SK-N-SH treated with all-trans-retinoic acid at 6 μM for 48 hours (cell line): ENCODE measurements at regions not wholly inside any gene's neighbourhood (a gene's known extent, or its start where the extent isn't known, plus 50 kb on each side); places are given as distances from the start of the nearest gene placed in this dataset.

Source experiments
- ATAC-seq: fragments of 200-7000 bp; cut with Tn5 transposase; 3 replicates; pipeline ENCODE4 v1.9.1; 2020; ENCODE audit warnings: mild to moderate bottlenecking, moderate library complexity
- ARNTL ChIP-seq: fragments of 450-650 bp; formaldehyde crosslinking; IDR thresholded peaks from 2 replicates; pipeline ENCODE4 v1.5.0; 2020; ENCODE audit warnings: low read depth, mild to moderate bottlenecking, moderate library complexity, borderline replicate concordance
- BACH2 ChIP-seq: fragments of 250-450 bp; sonication (Bioruptor Pico); IDR thresholded peaks from 2 replicates; pipeline ENCODE4 v1.9.0; 2021; ENCODE audit warnings: mild to moderate bottlenecking, borderline replicate concordance
- ESRRG ChIP-seq: fragments of 250-450 bp; sonication (Bioruptor Pico); IDR thresholded peaks from 2 replicates; pipeline ENCODE4 v1.6.1; 2021; ENCODE audit warnings: mild to moderate bottlenecking
- OSR1 ChIP-seq: fragments of 250-450 bp; sonication (Bioruptor Pico); IDR thresholded peaks from 2 replicates; pipeline ENCODE4 v1.8.0; 2022; ENCODE audit warnings: moderate library complexity, mild to moderate bottlenecking, inconsistent platforms
- PPARA ChIP-seq: fragments of 250-450 bp; sonication (Bioruptor Pico); IDR thresholded peaks from 2 replicates; pipeline ENCODE4 v1.5.0; 2020; ENCODE audit warnings: mild to moderate bottlenecking, borderline replicate concordance
- RARB ChIP-seq: fragments of 250-450 bp; sonication (Bioruptor Pico); IDR thresholded peaks from 2 replicates; pipeline ENCODE4 v1.8.0; 2021; ENCODE audit warnings: mild to moderate bottlenecking, moderate library complexity
- SNAI2 ChIP-seq: fragments of 250-450 bp; sonication (Bioruptor Pico); IDR thresholded peaks from 2 replicates; pipeline ENCODE4 v1.5.0; 2020; ENCODE audit warnings: mild to moderate bottlenecking, moderate library complexity
- TCF4 ChIP-seq: fragments of 250-450 bp; sonication (Bioruptor Pico); IDR thresholded peaks from 2 replicates; pipeline ENCODE4 v1.8.0; 2021; ENCODE audit warnings: mild to moderate bottlenecking, moderate library complexity, borderline replicate concordance
- TOX ChIP-seq: fragments of 250-450 bp; sonication (Bioruptor Pico); IDR thresholded peaks from 2 replicates; pipeline ENCODE4 v1.8.0; 2021; ENCODE audit warnings: mild to moderate bottlenecking, moderate library complexity, borderline replicate concordance
- ZC3H10 ChIP-seq: fragments of 250-450 bp; sonication (Bioruptor Pico); IDR thresholded peaks from 2 replicates; pipeline ENCODE4 v1.5.1; 2021; ENCODE audit warnings: mild to moderate bottlenecking, moderate library complexity
- ZFP3 ChIP-seq: fragments of 250-450 bp; sonication (Bioruptor Pico); IDR thresholded peaks from 2 replicates; pipeline ENCODE4 v1.5.0; 2020; ENCODE audit warnings: mild to moderate bottlenecking, moderate library complexity
- ZFP30 ChIP-seq: fragments of 450-650 bp; formaldehyde crosslinking; IDR thresholded peaks from 2 replicates; pipeline ENCODE4 v1.5.0; 2022; ENCODE audit warnings: mild to moderate bottlenecking, moderate library complexity
- ZNF565 ChIP-seq: fragments of 450-650 bp; formaldehyde crosslinking; conservative IDR thresholded peaks from 2 replicates; pipeline ENCODE4 v1.5.0; 2020; ENCODE audit warnings: low read depth, mild to moderate bottlenecking, moderate library complexity
- ZNF70 ChIP-seq: fragments of 450-650 bp; formaldehyde crosslinking; IDR thresholded peaks from 2 replicates; pipeline ENCODE4 v1.5.0; 2020; ENCODE audit warnings: mild to moderate bottlenecking, moderate library complexity
- ZNF8 ChIP-seq: fragments of 450-650 bp; formaldehyde crosslinking; IDR thresholded peaks from 2 replicates; pipeline ENCODE4 v1.5.0; 2020; ENCODE audit warnings: mild to moderate bottlenecking, moderate library complexity
- TF ChIP-seq, protein P1 (sequence below): fragments of 250-450 bp; sonication (Bioruptor Pico); IDR thresholded peaks from 2 replicates; pipeline ENCODE4 v1.5.0; 2020; ENCODE audit warnings: mild to moderate bottlenecking, moderate library complexity
- TF ChIP-seq, protein P2 (sequence below): fragments of 250-450 bp; sonication (Bioruptor Pico); IDR thresholded peaks from 2 replicates; pipeline ENCODE4 v1.8.0; 2021; ENCODE audit warnings: low read depth, mild to moderate bottlenecking, moderate library complexity, borderline replicate concordance
- TF ChIP-seq, protein P3 (sequence below): fragments of 250-450 bp; sonication (Bioruptor Pico); IDR thresholded peaks from 2 replicates; pipeline ENCODE4 v1.5.1; 2020; ENCODE audit warnings: low read depth, mild to moderate bottlenecking, moderate library complexity
- TF ChIP-seq, protein P4 (sequence below): fragments of 250-450 bp; sonication (Bioruptor Pico); IDR thresholded peaks from 2 replicates; pipeline ENCODE4 v1.5.1; 2021; ENCODE audit warnings: mild to moderate bottlenecking, moderate library complexity
- TF ChIP-seq, protein P5 (sequence below): fragments of 250-450 bp; sonication (Bioruptor Pico); IDR thresholded peaks from 2 replicates; pipeline ENCODE4 v1.8.0; 2020; ENCODE audit warnings: mild to moderate bottlenecking, moderate library complexity, borderline replicate concordance

DNA sequence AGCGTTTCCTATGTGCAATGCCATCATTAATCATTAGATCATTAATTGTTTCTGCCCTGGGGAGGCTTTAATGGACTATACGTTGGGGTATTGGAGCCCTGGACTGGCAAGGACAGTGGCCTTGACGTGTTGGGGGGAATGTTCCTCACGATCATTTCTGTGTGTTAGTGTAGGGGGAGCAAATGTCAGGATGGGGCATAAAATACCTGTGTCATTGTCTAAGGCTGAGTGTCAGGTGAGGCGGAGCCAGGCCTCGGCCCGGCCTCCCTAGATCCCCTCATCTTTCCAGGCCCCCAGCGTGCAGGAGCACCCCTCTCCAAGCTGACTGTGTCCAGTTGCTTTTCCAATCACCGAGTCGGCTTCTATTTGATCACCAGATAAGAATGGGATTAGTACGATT lies 346.4 kb upstream of the SHH start (continued):
- TF ChIP-seq, protein P1, sequence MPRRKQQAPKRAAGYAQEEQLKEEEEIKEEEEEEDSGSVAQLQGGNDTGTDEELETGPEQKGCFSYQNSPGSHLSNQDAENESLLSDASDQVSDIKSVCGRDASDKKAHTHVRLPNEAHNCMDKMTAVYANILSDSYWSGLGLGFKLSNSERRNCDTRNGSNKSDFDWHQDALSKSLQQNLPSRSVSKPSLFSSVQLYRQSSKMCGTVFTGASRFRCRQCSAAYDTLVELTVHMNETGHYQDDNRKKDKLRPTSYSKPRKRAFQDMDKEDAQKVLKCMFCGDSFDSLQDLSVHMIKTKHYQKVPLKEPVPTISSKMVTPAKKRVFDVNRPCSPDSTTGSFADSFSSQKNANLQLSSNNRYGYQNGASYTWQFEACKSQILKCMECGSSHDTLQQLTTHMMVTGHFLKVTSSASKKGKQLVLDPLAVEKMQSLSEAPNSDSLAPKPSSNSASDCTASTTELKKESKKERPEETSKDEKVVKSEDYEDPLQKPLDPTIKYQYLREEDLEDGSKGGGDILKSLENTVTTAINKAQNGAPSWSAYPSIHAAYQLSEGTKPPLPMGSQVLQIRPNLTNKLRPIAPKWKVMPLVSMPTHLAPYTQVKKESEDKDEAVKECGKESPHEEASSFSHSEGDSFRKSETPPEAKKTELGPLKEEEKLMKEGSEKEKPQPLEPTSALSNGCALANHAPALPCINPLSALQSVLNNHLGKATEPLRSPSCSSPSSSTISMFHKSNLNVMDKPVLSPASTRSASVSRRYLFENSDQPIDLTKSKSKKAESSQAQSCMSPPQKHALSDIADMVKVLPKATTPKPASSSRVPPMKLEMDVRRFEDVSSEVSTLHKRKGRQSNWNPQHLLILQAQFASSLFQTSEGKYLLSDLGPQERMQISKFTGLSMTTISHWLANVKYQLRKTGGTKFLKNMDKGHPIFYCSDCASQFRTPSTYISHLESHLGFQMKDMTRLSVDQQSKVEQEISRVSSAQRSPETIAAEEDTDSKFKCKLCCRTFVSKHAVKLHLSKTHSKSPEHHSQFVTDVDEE: no peak
- no peak for TF ChIP-seq TOX
- TF ChIP-seq, protein P2, sequence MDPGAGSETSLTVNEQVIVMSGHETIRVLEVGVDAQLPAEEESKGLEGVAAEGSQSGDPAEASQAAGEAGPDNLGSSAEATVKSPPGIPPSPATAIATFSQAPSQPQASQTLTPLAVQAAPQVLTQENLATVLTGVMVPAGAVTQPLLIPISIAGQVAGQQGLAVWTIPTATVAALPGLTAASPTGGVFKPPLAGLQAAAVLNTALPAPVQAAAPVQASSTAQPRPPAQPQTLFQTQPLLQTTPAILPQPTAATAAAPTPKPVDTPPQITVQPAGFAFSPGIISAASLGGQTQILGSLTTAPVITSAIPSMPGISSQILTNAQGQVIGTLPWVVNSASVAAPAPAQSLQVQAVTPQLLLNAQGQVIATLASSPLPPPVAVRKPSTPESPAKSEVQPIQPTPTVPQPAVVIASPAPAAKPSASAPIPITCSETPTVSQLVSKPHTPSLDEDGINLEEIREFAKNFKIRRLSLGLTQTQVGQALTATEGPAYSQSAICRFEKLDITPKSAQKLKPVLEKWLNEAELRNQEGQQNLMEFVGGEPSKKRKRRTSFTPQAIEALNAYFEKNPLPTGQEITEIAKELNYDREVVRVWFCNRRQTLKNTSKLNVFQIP: no peak
- no peak for TF ChIP-seq ARNTL (CRISPR knock-in tag)
- TF ChIP-seq BACH2 (CRISPR knock-in tag): no peak
- TF ChIP-seq ZFP3: no peak

DNA sequence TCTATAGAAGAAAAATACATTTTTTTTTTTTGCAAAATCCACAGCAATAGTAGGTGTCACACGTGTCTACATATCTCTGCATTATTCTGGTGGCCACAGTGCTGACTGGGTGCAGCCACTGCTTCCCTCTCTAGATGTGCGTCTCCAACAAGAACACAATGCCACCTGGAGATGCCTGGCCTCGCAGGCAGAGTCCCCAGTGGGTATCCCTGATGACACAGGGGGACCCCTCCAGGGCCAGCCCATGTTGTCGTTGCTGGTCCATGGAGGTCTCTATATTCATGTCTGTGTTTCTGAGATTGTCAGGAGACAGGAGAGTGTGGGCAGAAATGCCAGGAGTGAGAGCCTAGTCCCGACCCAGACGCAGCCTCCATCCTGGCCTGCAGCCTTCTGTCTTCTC lies 345.9 kb upstream of the SHH start:
- ATAC-seq: no peak; the same call in 2 of the 3 replicates
- TF ChIP-seq TOX (no peak), SNAI2 (CRISPR knock-in tag) (no peak), TCF4 (no peak)
- TF ChIP-seq, protein P3, sequence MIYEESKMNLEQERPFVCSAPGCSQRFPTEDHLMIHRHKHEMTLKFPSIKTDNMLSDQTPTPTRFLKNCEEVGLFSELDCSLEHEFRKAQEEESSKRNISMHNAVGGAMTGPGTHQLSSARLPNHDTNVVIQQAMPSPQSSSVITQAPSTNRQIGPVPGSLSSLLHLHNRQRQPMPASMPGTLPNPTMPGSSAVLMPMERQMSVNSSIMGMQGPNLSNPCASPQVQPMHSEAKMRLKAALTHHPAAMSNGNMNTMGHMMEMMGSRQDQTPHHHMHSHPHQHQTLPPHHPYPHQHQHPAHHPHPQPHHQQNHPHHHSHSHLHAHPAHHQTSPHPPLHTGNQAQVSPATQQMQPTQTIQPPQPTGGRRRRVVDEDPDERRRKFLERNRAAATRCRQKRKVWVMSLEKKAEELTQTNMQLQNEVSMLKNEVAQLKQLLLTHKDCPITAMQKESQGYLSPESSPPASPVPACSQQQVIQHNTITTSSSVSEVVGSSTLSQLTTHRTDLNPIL (CRISPR knock-in tag): no peak

DNA sequence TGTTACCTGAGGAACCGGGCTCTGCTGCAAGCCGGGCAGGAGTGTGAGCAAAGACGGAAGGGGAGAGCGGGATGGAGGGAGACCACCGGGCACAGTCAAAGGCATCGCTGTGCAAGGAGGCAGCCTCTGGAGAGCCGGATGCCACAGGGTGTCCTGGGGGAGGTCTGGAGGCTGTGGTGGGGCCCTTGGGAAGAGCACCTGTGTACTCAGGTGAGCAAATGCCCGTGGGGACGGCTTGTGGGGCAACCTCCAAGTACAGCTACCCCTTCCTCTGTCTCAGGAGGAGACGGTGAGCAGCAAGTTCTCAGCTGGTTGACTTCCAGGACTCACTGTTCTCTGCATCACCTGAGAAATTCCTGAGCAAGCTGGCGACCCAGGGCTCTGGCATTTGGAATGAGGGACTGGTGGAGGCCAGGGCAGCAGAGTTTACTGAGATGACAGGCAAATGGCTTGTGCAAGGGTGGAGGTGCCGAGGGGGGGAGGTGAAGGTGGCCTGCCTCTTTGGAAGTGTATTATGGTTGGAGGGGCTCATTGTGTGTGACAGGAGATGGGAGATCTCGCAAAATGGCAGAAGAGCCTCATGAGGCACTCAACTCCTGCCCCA lies 345.2 kb upstream of the SHH start:
- no peak for TF ChIP-seq ESRRG
- TF ChIP-seq ZC3H10 (CRISPR knock-in tag): no peak
- no peak for ATAC-seq

DNA sequence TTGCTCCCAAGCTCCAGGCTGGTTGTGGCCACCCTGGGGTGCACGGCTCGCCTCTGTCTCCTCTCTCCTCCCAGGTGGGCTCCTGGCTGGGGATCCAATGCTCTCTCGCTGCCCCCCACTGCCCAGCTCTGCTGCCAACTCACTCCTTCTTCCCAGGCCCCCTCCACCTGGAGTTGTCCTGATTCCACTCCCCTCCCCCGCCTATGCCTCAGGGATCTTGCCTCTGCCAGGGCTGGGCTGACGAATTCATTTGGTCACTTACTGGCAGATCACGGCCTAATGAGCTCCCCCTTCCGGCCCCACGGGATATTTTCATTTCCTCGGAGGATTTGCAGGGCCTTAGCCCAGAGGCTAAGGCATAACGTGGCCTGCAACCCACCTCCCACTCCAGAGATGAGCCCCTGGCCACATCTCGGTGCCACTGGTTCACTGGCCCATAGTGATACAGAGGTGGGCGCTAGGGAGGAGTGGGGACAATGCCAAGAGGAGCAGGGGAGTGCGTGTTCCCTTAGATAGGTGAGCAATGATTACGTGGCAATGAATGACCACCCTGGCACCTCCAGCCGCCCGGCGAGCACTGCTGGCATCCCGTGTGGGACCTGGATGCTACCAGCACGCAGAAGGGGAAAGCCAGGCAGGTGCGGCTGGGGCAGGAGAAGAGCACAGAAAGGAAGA lies 344.6 kb upstream of the SHH start:
- TF ChIP-seq TCF4 (no peak), ARNTL (CRISPR knock-in tag) (no peak), ZC3H10 (CRISPR knock-in tag) (no peak), ZNF70 (CRISPR knock-in tag) (no peak), ESRRG (no peak), ZNF565 (CRISPR knock-in tag) (no peak), PPARA (CRISPR knock-in tag) (no peak), BACH2 (CRISPR knock-in tag) (no peak), ZFP30 (CRISPR knock-in tag) (no peak), ZFP3 (no peak), RARB (CRISPR knock-in tag) (no peak), ZNF8 (CRISPR knock-in tag) (no peak), TOX (no peak), OSR1 (CRISPR knock-in tag) (no peak), SNAI2 (CRISPR knock-in tag) (no peak)
- TF ChIP-seq, protein P3 (CRISPR knock-in tag): no peak
- TF ChIP-seq, protein P4, sequence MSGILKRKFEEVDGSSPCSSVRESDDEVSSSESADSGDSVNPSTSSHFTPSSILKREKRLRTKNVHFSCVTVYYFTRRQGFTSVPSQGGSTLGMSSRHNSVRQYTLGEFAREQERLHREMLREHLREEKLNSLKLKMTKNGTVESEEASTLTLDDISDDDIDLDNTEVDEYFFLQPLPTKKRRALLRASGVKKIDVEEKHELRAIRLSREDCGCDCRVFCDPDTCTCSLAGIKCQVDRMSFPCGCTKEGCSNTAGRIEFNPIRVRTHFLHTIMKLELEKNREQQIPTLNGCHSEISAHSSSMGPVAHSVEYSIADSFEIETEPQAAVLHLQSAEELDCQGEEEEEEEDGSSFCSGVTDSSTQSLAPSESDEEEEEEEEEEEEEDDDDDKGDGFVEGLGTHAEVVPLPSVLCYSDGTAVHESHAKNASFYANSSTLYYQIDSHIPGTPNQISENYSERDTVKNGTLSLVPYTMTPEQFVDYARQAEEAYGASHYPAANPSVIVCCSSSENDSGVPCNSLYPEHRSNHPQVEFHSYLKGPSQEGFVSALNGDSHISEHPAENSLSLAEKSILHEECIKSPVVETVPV (CRISPR knock-in tag): no peak
- TF ChIP-seq, protein P5, sequence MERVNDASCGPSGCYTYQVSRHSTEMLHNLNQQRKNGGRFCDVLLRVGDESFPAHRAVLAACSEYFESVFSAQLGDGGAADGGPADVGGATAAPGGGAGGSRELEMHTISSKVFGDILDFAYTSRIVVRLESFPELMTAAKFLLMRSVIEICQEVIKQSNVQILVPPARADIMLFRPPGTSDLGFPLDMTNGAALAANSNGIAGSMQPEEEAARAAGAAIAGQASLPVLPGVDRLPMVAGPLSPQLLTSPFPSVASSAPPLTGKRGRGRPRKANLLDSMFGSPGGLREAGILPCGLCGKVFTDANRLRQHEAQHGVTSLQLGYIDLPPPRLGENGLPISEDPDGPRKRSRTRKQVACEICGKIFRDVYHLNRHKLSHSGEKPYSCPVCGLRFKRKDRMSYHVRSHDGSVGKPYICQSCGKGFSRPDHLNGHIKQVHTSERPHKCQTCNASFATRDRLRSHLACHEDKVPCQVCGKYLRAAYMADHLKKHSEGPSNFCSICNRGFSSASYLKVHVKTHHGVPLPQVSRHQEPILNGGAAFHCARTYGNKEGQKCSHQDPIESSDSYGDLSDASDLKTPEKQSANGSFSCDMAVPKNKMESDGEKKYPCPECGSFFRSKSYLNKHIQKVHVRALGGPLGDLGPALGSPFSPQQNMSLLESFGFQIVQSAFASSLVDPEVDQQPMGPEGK (CRISPR knock-in tag): no peak
- TF ChIP-seq, protein P2: no peak
- peak; percentile 80 for ATAC-seq
